Stimulated activated naive CD8-positive, alpha-beta T cell treated with anti-CD3 and anti-CD28 coated beads, Interleukin-15, Interleukin-2, amounts not matched to agents 100 ng/mL and 50 ng/mL, for 24 hours (primary cell): ENCODE measurements at regions not wholly inside any gene's neighbourhood (a gene's known extent, or its start where the extent isn't known, plus 50 kb on each side); places are given as distances from the start of the nearest gene placed in this dataset.

Experiments used
- H3K27ac Mint-ChIP-seq: one replicate; pipeline ENCODE4 v1.8.0; 2021; ENCODE audit warnings: mild to moderate bottlenecking, mixed read lengths
- H3K27me3 Mint-ChIP-seq: one replicate; pipeline ENCODE4 v1.8.0; 2021; ENCODE audit warnings: mixed read lengths
- H3K36me3 Mint-ChIP-seq: one replicate; pipeline ENCODE4 v1.8.0; 2021; ENCODE audit warnings: low read depth, mixed read lengths
- H3K4me1 Mint-ChIP-seq: one replicate; pipeline ENCODE4 v1.8.0; 2021; ENCODE audit warnings: low read depth, mixed read lengths
- H3K4me3 Mint-ChIP-seq: one replicate; pipeline ENCODE4 v1.8.0; 2021; ENCODE audit warnings: mild to moderate bottlenecking, mixed read lengths
- H3K9me3 Mint-ChIP-seq: one replicate; pipeline ENCODE4 v1.8.0; 2021; ENCODE audit warnings: mixed read lengths

DNA sequence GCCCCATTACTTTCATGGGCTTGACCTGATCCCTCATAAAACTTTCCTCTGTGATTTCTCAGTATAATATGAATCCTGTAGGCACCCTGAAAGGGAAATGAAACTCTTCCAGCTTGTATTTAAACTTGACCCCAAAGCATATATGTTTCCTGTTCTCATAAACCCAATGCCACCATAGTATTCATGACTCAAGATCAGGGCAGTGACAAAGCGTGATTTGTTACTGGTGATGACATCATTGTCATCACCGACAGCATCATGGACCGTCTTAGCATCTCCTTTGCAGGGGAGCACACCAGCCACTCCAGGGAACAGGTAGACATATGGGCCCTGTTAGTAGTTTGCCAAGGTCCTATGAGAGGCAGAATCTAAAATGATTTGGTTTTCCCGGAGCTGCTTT is 741.2 kb downstream of the NR2F2 start:
- no peaks in the 10 kb centered on the region for H3K36me3 Mint-ChIP-seq
- no peak overlapping the region for H3K27ac Mint-ChIP-seq
- peaks cover 21% of the 10 kb centered on the region for H3K9me3 Mint-ChIP-seq
- H3K4me3 Mint-ChIP-seq = no peak overlapping the region
- H3K4me1 Mint-ChIP-seq = no peaks in the 10 kb centered on the region
- no peaks in the 10 kb centered on the region for H3K27me3 Mint-ChIP-seq

DNA sequence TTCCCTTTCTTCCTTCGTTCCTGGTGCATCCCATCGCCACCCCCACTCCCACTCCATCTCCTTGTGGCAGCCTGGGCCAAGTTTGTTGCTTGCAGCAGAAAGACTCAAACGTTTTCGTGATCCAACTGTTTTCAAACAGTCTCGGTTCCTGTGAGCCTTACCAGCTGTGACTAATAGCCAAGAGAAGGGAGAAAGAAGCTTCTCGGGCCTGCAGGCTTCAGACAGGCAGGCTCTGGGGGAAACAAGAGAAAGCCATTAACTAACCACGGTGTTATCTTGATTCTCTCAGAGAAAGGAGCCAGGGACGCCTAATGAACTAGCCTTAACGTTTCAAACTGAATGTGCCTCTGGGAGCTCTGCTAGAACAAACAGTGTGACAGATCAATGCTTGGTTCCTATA is 742.0 kb downstream of the NR2F2 start:
- H3K27ac Mint-ChIP-seq = no peak overlapping the region

DNA sequence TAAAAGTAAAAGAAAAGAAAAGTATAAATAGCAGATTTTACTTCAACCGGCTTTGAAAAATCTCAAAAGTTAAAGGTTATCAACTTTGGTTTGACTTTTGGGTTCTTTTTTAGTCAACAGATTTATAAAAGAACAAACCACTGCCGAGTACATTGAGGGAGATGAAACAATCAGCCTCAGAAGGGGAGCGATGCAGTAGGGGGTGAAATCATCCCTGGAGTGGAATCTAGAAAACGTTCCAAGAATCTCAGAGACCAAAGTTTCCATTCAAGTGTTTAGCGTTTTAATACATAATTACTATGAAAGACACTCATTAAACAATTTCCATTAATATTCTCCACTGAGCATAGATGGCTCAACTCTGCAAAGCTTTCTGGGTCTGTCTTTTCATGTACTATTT is 745.5 kb downstream of the NR2F2 start:
- H3K4me1 Mint-ChIP-seq = no peaks in the 10 kb centered on the region
- H3K36me3 Mint-ChIP-seq = no peaks in the 10 kb centered on the region
- no peak overlapping the region for H3K27ac Mint-ChIP-seq
- H3K9me3 Mint-ChIP-seq = peaks cover 3% of the 10 kb centered on the region
- H3K4me3 Mint-ChIP-seq = no peak overlapping the region
- H3K27me3 Mint-ChIP-seq = no peaks in the 10 kb centered on the region

More for the DNA sequence above, 742.0 kb downstream of the NR2F2 start:
- Mint-ChIP-seq H3K9me3 (peaks cover 21% of the 10 kb centered on the region), H3K36me3 (no peaks in the 10 kb centered on the region), H3K4me3 (no peak overlapping the region), H3K27me3 (no peaks in the 10 kb centered on the region), H3K4me1 (no peaks in the 10 kb centered on the region)

DNA sequence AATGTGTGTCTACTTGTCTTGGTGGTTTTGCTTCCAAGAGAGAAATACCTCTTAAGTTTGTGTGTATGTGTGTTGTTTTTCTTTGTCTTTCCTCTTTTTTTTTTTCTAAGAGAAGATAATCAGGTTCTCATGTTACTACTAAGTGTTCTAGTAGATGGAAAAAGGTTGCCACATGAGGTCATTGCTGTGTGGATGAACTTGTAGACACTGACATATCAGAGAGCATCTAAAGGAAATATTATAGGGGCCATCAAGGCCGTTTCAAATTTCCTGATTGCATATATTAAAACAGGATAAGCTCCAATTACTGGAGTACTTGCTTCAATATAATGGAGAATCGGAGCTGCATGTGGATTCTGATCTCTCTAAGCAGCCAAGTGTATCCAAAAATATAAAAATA is 747.5 kb downstream of the NR2F2 start:
- no peak overlapping the region for H3K27ac Mint-ChIP-seq
- H3K4me3 Mint-ChIP-seq = no peak overlapping the region
- no peaks in the 10 kb centered on the region for H3K36me3 Mint-ChIP-seq
- H3K9me3 Mint-ChIP-seq = peaks cover 3% of the 10 kb centered on the region
- H3K27me3 Mint-ChIP-seq = no peaks in the 10 kb centered on the region
- H3K4me1 Mint-ChIP-seq = no peaks in the 10 kb centered on the region

DNA sequence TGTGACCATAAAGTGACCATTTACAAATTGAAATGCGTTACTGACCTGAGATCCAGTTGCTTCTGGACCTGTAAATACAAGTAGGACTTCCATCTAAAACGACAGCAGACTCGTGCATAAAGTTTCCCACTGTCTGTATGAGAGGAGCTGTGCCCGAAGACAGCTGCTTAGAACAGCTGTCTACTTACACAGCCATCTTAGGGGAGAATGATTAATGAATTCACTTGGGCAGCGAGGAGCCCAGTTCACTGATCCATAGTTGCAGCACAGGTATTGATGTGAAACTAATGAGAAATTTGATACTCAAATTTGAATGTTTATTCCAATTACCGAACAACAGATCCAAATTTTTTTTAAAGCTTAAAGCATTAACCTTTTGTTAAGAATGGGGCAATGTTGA is 748.1 kb downstream of the NR2F2 start:
- Mint-ChIP-seq H3K4me1 (no peaks in the 10 kb centered on the region), H3K27me3 (no peaks in the 10 kb centered on the region), H3K27ac (no peak overlapping the region), H3K9me3 (peaks cover 3% of the 10 kb centered on the region), H3K4me3 (no peak overlapping the region), H3K36me3 (no peaks in the 10 kb centered on the region)

DNA sequence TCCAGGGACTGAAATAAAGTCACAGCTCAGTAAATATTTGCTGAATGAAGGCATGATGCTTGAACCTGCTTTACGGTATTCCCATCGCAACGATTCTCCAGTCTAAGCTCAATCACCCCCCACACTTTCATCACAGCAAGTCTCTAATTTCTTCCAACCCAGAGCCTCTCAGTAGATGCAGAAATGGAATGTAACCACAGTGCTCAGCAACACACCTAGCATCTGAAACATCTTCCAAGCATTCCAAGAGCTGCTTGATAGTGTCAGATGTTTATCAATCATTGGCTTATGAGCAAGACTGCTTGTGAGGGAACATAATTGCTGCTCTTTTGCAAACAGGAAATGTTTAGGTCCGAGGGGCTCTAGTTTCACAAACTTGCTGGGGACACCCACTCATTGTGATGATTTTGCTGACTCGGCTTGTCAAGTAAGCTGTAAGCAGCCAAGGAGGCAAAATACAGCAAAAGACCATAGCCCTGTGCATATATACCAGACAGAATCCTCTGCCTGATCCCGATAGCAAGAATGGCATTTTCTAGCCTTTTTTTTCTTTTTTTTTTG is 751.2 kb downstream of the NR2F2 start:
- Mint-ChIP-seq H3K4me3 (no peak overlapping the region), H3K27ac (no peak overlapping the region), H3K27me3 (peaks cover 4% of the 10 kb centered on the region), H3K9me3 (no peaks in the 10 kb centered on the region), H3K36me3 (no peaks in the 10 kb centered on the region), H3K4me1 (no peaks in the 10 kb centered on the region)

DNA sequence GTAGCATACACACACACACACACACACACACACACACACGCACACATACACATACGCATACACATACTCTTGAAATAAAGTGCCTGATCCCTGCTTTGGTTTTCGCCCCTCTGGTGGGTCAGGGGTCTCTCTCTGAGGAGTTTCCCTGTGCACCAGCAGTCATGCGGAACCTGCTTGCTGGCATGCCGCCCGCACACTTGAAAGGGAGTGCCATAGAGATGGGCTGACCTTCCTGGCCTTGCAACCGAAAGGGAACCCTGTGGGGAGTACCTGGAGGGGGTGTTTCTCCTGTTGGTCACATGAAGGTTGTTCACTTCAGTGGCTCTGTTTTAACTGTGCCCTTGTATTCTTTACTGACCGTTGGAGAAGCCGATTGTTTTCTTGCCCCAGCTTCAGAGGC is 752.3 kb downstream of the NR2F2 start:
- Mint-ChIP-seq H3K36me3 (no peaks in the 10 kb centered on the region), H3K4me3 (no peak overlapping the region), H3K4me1 (no peaks in the 10 kb centered on the region), H3K9me3 (no peaks in the 10 kb centered on the region), H3K27me3 (peaks cover 4% of the 10 kb centered on the region), H3K27ac (no peak overlapping the region)

DNA sequence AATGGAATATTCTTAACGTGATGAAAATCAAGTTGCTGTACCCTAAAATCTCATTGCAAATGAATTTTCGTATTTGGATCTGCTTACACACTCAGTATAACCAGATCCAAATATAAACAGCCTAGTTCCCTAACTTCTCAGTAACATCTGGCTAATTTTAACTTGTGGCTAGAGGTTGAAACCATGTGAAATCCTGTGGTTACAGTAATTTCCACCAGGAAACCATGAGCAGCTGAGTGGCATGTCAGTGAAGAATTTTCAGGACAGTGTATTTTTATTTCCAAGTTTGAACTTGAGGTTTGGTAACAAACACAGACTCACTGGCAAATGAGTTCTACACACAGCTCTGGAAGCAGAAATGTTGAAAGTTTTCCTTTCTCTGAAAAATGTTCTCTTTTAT is 754.1 kb downstream of the NR2F2 start:
- Mint-ChIP-seq H3K27ac (no peak overlapping the region), H3K9me3 (no peaks in the 10 kb centered on the region), H3K4me1 (no peaks in the 10 kb centered on the region), H3K27me3 (peaks cover 4% of the 10 kb centered on the region), H3K4me3 (no peak overlapping the region), H3K36me3 (no peaks in the 10 kb centered on the region)

DNA sequence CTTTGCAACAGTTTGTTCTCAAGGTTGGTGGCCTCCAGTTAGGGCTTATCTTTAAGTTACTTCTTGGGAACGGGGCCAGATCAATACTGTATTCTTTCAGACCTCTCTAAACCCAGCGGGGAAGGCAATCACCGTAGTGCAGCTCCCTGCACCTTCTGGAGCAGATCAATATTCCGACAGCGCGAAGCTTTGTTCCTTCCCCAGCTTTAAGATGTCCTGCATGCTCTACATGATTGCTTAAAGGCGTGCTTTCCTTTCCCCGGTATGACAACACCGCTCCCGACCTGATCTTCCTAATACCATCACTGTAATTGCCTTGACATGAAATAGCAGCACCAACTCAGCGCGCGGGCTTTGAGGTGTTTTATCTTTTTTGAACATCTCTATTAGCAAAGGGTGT is 755.2 kb downstream of the NR2F2 start:
- no peaks in the 10 kb centered on the region for H3K36me3 Mint-ChIP-seq
- no peak overlapping the region for H3K4me3 Mint-ChIP-seq
- H3K4me1 Mint-ChIP-seq = no peaks in the 10 kb centered on the region
- H3K27ac Mint-ChIP-seq = no peak overlapping the region
- peaks cover 4% of the 10 kb centered on the region for H3K27me3 Mint-ChIP-seq
- no peaks in the 10 kb centered on the region for H3K9me3 Mint-ChIP-seq

DNA sequence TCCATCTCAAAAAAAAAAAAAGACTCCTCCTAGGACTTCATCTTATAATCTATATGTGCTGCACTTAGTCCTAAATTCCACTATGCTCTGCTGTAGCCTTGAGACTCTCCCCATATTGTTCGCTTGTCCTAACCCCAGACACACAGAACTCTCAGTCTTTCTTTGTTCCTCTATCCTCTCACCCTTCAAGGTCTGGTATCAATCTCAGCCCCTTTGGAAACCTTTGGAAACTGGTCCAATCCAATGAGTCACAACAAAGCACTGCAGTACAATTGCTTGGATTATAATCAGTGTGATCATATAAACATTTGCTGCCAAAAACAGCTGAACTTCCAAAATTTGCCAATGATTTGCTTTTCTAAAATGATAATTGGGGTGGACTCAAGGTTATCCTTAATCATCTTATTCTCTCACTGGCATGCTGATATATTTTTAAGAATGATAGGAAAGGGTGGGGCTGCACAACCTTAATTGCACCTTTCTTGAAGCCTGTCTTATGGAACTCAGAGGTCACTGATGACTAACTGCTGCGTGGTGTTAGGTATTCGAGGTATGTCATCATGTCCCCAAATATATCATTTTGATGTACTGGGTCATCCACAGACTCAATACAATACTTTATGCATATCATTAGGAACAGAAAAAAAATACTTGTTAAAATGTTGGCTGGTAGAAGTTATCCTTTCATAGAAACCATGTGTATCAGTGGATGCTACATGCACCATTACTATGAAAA is 756.7 kb downstream of the NR2F2 start:
- Mint-ChIP-seq H3K36me3 (no peaks in the 10 kb centered on the region), H3K27me3 (peaks cover 4% of the 10 kb centered on the region), H3K27ac (no peak overlapping the region), H3K4me3 (no peak overlapping the region), H3K9me3 (no peaks in the 10 kb centered on the region), H3K4me1 (no peaks in the 10 kb centered on the region)

DNA sequence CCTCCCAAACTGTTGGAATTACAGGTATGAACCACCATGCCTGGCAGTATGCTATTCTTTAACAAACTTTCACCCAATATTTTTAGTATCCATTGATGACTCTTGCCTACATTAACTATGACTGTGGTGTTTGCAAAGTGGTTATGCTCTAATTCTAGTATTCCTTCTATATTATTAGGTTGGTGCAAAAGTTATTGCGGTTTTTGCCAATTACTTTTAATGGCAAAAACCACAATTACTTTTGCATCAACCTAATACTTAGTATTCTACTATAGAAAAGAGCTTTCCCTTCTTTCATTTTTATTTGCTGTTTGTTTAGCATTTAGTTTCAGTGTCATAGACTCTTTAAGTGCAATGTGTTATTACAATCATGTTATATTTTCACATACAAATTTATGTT is 760.6 kb downstream of the NR2F2 start:
- Mint-ChIP-seq H3K4me3 (no peak overlapping the region), H3K4me1 (no peaks in the 10 kb centered on the region), H3K9me3 (peaks cover 8% of the 10 kb centered on the region), H3K27ac (no peak overlapping the region), H3K36me3 (no peaks in the 10 kb centered on the region), H3K27me3 (no peaks in the 10 kb centered on the region)

DNA sequence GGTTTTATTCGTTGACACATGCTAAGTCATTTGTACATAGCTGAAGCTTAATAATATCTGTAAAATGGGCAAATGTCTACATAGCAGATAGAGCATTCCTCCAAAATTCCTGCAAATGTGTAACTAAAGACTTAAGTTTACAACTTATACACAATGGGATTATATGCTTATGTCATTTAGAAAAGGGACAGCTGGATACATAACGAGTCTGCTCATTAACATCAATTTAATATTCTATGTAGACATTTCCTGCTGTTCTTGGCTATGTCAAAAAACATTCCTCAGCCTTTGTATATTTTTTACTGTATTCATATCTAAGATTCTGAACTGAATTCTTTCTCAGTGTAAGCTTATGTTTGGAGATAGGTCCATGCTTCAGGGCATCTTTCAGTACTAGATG is 762.2 kb downstream of the NR2F2 start:
- Mint-ChIP-seq H3K9me3 (peaks cover 8% of the 10 kb centered on the region), H3K4me1 (no peaks in the 10 kb centered on the region), H3K36me3 (no peaks in the 10 kb centered on the region), H3K4me3 (no peak overlapping the region), H3K27me3 (no peaks in the 10 kb centered on the region), H3K27ac (no peak overlapping the region)

DNA sequence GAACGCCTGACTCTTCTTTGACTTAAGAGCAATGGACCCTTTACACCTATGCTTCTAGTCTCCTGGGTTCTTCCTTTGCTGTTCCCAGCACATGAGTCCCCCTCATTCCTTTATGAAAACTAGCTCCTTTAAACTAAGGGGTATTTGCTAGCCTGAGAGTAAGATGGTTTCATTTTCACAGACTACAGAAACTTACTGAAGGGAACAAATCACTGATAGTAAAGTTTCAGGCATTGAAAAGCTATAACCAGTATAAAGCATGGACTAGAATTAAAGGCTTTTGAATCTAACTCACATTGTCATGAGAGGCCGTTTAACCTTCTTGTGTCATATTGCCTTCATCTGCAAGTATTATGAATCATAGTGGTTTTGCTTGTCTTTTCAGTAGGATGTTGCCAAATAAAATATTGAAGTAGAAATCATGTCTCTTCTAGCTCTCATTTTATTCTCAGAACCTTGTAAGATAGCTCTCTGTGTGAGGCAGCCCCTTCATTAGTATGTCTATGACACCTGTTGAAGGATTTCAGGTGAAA is 765.9 kb downstream of the NR2F2 start:
- no peak overlapping the region for H3K4me3 Mint-ChIP-seq
- no peaks in the 10 kb centered on the region for H3K27me3 Mint-ChIP-seq
- no peak overlapping the region for H3K27ac Mint-ChIP-seq
- H3K4me1 Mint-ChIP-seq = no peaks in the 10 kb centered on the region
- H3K36me3 Mint-ChIP-seq = no peaks in the 10 kb centered on the region
- peaks cover 14% of the 10 kb centered on the region for H3K9me3 Mint-ChIP-seq

DNA sequence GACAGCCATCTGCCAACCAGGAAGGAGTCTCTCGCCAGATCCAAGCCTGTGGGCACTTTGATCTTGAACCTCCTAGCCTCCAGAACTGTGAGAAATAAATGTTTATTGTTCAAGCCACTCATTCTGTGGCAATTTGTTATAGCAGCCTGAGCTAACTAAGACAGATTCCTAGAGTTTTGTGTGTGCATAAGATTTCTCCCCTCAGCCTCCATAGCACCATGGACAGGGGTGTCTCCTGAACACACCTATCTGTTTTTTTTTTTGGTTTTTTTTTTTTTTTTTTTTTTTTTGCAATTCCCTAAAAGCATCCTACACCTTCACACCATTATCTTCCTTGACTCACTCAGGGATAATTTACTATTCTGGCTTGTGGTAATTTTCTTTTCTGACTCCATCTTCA is 768.5 kb downstream of the NR2F2 start:
- Mint-ChIP-seq H3K4me3 (no peak overlapping the region), H3K27me3 (no peaks in the 10 kb centered on the region), H3K36me3 (no peaks in the 10 kb centered on the region), H3K9me3 (peaks cover 7% of the 10 kb centered on the region), H3K4me1 (no peaks in the 10 kb centered on the region), H3K27ac (no peak overlapping the region)

DNA sequence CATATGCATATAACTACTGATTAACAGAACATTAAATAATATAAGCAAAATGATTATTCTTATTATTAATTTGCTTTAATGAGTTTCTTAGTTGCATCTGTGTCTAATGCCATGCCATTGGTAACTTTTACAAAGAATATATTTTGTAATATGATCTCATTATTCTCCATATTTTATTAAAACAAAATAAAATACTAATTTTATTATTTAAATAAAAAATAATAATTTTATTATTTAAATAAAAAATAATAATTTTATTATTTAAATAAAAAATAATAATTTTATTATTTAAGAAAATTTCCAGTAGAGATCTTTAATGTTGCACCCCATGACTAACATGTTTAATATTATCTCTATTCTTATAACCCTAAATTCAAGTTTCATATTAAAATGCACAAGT is 771.1 kb downstream of the NR2F2 start:
- no peaks in the 10 kb centered on the region for H3K4me1 Mint-ChIP-seq
- no peaks in the 10 kb centered on the region for H3K27me3 Mint-ChIP-seq
- no peak overlapping the region for H3K4me3 Mint-ChIP-seq
- peaks cover 6% of the 10 kb centered on the region for H3K9me3 Mint-ChIP-seq
- H3K36me3 Mint-ChIP-seq = no peaks in the 10 kb centered on the region
- H3K27ac Mint-ChIP-seq = no peak overlapping the region
